ENCODE measurements at regions not wholly inside any gene's neighbourhood (a gene's known extent, or its start where the extent isn't known, plus 50 kb on each side); places are given as distances from the start of the nearest gene placed in this dataset.

DNA sequence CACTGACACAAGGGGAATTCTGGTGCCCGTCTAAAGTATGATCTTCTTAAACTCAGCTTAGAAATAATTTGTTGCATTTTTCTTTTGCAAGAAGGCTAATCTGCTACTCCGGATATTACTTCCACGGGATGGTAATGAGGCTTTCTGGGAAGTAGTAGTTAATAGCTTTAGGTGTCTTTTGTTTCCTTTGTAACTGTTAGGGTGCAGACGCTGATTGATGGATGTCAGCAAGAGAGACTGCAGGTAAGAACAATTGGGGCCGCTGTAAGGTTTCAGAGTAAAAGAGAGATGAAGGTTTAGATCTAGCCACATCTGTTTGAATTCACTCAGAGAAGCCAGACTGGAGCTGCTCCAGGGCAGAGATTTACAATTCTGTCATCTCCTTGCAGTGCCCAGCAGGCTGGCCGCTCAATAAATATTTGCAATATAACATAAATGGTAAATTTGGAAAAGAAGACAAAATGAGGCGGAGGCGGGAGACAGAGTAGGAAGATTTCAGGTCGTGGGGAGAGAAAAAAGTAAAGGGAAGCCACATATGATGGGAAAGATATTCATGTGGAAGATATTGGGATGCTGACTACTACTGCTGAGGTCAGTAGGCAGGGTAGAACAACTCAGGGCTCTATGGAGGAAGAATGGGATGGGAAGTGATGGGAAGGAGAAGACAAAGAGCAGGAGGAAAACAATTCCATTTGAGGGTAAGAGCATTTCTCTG, 320.5 kb downstream of the AASDHPPT start:
- no peak for DNase-seq (ENCODE audit: low read depth, low spot score)
- H3K27ac ChIP-seq, result peak overlapping the region; percentile 73

DNA sequence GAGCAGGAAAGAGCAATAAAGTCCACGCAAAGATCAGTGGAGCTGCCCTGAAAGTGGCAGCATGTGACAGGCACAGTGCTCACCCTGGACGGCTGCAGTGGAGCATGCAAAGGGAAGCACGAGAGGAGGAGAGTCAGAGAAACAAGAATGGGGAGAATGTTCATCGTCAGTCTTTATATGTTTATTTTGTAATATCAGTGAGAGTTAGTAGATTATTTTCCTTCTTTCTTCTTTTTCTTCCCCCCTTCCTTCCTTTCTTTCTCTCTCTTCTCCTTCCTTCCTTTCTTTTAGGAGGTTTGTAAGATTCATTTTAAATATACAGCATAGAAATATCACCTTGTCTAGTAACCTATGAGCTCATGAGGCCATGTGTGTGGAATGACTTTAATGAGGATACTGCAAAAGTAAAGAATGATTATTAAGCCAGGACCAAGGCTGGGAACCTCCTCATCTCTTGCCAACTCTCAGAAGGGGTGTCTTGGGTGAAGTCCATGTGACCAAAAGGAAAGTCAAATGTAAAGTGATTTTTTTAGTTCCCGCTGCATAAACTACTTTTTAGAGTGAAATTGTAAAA, 321.1 kb downstream of the AASDHPPT start:
- no peak for DNase-seq (ENCODE audit: low read depth, low spot score)
- H3K27ac ChIP-seq, result peak overlapping the region; percentile 73

DNA sequence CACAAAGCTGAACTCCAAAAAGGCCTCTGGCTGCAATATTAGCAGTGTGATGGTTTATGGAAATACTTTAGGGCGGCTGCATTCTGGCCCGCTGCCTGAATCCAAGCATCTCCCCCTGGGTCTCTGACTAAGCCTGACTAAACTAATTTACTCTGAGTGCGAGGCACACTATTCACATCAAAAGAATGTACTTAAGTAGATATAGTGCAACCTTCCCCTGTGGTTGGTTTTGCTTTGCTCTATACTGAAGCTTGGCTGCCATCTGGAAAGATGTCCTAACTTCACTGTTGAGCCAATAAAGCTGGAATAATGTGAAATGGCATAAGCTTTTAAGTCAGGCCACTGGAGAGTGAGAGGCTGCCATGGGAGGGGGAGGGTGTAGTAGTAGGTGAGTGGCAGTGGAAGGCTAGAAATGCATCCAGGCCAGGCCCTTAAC, 321.6 kb downstream of the AASDHPPT start:
- DNase-seq (ENCODE audit: low read depth, low spot score), result peak; percentile 83
- H3K27ac ChIP-seq, result peak overlapping the region; percentile 73

DNA sequence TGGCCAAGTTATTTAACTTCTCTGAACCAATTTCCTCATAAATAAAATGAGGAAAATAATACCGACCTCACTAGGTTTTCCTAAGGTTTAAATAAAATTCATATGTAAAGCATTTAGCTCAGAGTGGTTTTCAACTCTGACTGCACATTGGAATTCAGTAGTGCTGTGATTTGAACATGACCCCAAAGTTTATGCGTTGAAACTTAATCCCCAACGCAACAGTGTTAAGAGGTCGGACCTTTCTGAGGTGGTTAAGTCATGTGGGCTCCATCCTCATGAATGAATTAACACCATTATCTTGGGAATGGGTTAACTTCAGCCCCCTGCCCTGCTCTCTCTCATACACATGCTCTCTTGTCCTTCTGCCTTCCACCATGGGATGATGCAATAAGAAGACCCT, 322.2 kb downstream of the AASDHPPT start:
- peak overlapping the region; percentile 73 for H3K27ac ChIP-seq
- no peak for DNase-seq (ENCODE audit: low read depth, low spot score)

DNA sequence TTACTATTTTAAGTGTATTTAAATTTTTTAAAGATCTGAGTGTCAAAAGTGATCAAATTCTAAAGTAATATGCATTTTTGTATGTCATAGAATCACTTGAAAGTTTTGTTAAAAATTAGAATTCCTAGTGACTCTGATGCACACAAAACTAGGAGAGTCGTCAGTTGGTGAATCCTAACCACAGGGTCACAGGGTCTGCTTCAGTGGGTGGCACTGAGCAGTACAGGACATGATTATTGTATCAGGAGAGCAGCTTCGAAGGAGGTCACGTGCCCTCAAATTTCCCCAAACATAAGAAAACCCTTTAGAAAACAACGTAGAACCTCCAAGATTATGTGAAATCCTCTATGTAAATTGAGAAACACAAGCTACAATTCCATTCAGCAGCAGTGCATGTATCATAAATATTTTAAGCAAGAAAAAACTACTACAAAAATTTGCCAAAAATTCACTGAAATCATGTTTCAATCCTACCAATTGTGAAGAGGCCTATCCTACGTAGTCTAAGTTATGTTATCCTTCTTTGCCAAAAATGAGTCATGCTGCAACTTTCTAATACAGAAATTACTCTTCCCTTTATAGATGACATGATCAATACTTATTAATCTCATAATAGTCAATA, 323.6 kb downstream of the AASDHPPT start:
- H3K27ac ChIP-seq, result no peak overlapping the region
- DNase-seq (ENCODE audit: low read depth, low spot score), result no peak

DNA sequence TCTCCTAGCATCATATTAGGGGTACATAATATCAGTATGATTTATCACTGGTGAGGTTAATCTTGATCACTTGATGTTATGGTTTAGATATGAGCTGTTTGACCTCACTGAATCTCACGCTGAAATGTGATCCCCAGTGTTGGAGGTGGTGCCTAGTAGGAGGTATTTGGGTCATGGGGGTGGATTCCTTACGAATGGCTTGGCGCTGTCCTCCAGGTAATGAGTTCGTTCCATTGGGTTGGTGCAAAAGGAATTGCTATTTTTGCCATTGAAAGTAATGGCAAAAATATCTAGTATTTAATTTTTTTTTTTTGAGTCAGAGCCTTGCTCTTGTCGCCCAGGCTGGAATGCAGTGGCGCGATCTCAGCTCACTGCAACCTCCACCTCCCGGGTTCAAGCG, 326.3 kb downstream of the AASDHPPT start:
- H3K27ac ChIP-seq, result no peak overlapping the region
- no peak for DNase-seq (ENCODE audit: low read depth, low spot score)

DNA sequence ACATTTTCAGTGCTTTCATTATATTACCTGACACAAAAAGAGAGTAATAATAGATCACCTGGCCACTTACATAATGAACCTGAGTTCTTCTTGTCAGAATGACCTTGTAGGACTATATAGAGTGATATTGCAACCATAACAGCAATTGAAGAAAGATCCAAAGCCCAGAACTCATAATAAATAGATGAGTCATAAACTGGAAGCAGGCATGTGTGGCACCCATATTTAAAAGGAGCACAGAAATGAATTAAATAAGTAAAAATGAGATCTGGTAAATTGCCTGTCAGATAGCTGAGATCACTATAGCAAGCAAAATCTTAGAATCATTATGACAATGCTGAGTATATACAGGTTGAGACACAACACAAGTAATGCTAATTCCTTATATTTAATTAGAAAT, 331.8 kb downstream of the AASDHPPT start:
- DNase-seq (ENCODE audit: low read depth, low spot score), result no peak
- no peak overlapping the region for H3K27ac ChIP-seq

DNA sequence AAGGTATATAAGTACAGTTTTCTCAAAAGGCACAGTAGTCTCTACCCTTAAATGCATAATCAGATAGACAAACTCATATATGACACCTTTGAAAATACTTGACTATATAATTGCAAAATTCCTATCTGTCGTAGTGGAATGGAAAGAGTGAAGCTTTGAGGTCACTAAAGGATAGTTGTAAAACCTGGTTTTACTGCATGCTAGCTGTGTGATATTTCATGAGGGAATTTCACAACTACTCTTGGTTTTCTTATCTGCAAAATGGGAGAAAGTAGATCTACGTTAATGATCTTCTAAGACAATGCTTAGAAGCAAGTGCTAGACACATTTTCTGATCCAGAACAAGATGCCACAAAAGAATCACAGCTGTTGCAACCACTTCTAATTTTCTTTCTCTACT, 332.2 kb downstream of the AASDHPPT start:
- no peak overlapping the region for H3K27ac ChIP-seq
- no peak for DNase-seq (ENCODE audit: low read depth, low spot score)

DNA sequence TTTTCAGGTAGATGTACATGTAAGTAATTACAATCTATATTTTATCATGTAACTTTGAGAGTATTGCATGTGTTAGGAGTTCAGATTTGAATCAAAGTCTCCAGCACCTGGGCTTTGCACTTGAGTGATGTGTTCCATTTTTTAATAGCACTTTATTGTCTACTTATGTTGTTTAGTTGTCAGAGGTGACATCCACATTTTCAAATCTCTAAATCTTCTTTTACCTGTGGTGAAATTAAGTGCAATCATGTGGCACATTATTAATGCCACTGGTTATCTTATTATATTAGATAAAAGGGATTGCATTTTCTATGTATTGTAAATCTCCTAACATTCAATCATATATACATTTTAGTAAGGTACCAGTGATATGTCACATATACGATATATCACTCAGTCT, 333.4 kb downstream of the AASDHPPT start:
- DNase-seq (ENCODE audit: low read depth, low spot score), result no peak
- no peak overlapping the region for H3K27ac ChIP-seq

DNA sequence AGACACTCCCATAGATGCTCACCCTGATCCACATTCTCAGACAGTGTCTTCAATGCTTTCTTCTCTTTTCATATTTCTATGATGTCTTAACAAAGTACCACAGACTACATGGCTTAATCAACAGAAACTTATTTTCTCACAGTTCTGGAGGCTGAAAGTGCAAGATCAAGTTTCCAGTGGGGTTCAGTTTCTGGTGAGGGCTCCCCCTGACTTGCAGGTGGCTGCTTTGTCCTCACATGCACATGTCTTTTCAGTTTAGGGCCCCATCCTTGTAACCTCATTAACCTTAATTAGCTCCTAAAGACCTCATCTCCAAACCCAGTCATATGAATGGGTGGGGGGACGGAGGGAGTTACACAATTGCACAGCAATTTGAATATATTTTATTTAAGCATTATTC, 335.8 kb downstream of the AASDHPPT start:
- DNase-seq (ENCODE audit: low read depth, low spot score), result no peak
- no peak overlapping the region for H3K27ac ChIP-seq

DNA sequence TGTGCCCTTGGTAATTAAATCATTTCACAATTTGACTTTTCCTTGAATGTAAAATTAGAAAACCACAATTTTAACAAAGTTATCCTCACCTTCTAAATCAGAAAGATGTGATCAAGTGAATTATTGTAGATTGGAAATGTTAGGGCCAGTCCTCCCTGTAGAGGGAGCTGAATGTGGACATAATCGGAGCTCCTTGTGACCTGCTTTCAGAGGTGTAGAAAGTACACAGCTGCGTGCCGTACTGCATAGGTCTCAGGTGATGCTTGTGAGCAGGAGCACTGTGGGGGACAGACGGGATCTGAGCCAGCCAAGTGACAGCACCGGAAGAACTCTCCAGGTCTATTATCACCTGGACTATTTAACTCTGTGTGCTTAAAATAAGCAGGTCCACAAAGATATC, 338.0 kb downstream of the AASDHPPT start:
- no peak for DNase-seq (ENCODE audit: low read depth, low spot score)
- H3K27ac ChIP-seq, result no peak overlapping the region

DNA sequence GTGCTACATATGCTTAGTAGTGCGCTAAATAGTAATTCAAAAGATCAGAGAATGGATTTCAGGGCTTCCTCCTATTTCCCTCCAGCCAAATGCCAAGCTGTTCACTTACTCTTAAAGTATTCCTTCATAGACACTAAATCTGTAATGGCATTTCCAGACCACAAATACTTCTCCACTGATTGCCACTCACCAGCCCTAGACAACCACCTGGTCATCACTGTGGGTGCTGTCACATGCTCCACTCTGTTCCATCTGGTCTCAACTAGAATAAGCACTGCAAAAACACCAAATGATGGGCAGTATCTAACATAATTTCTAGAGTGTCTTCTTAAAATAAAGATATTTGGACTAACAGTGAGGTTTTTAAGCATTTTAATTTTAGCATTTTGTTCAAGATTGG, 341.3 kb downstream of the AASDHPPT start:
- no peak overlapping the region for H3K27ac ChIP-seq
- DNase-seq (ENCODE audit: low read depth, low spot score), result no peak

DNA sequence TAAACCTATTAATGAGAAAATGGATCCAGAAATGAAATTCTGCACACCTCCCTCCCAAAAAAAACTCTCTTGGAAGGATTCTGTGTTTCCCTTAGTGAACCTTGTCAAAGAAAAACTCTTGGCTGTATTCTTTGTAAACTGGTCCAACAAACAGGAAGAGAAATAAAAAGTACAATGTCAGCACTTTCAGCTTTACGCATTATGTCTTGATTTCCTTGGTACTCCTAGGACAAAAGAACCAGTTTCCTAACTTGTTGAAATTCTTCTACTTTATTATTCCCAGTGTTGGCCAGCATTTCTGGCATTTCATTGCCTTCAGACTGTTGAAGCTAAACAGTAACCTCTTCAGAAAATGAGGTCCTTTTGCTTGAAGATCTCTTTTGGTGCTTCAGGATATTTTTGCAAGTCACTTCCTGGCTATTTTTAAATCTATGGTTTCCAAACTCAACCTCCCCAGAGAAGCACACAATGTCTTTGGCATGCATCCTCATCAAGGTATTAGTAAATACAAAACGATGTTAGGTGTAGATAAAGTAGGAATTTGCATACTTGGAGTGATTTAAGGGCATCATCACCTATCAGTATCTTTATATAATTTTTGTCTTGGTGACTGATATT, 342.7 kb downstream of the AASDHPPT start:
- no peak for DNase-seq (ENCODE audit: low read depth, low spot score)
- no peak overlapping the region for H3K27ac ChIP-seq

DNA sequence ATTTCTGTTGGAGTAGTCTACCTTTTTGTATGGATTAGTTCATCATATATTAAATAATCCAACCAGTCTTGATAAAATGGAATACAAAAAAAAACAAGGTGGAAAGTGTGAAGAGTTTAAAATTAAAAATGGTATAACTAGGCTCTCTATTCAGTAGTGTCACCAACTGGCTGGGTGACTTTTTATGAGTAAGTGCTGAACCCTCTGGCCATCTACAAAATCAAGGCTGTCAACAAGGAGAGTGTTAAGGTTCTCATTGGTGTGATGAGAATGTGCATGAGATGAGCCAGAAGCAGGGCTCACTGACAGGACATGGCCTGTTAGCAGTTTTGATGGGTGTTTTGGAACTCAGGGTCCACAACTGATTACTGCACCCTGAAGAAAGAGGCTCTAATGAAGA, 343.2 kb downstream of the AASDHPPT start:
- no peak for DNase-seq (ENCODE audit: low read depth, low spot score)
- H3K27ac ChIP-seq, result no peak overlapping the region

DNA sequence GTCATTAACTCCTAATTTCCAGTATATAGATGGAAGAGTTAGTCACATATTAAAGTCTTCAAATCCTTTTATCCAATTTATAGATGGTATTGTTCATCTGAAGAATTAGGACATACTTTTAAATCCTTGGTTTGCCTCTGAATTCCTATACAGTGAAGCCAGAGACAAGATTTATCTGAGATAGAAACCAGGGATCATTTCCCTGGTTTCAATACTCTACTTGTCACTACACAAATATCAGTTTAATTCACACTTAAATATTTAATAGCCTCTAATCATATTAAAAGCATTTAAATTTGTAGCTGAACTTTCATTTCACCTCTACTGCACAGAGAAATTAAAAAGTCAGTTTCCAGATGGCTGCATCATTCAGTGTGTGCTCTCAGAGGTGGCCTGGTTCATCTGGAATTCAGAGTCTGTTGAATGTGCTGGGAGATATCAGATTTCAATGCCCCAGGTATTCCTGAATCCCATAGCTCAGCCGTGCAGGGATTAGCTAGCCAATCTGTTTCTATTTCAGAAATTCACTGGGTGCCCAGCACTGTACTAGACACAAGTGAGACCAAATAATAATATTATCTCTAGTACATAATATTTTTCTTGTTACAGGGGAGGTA, 344.3 kb downstream of the AASDHPPT start:
- no peak overlapping the region for H3K27ac ChIP-seq
- no peak for DNase-seq (ENCODE audit: low read depth, low spot score)

DNA sequence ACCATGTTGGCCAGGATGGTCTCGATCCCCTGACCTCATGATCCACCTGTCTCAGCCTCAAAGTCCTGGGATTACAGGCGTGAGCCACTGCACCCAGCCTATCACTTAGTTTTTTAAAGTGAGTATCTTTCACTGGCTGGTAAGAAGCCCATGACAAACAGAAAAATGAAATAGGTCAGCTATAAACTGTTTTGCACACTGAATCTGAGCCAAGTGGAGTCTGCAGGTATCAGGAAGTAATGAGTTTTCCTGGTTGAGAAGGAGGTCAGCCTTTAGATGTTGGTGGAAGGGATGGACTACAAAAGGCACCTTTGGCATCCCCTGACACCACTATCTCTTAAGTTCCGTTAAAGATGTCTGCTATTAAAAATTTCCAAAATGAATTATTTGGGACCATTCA, 345.1 kb downstream of the AASDHPPT start:
- H3K27ac ChIP-seq, result no peak overlapping the region
- no peak for DNase-seq (ENCODE audit: low read depth, low spot score)

DNA sequence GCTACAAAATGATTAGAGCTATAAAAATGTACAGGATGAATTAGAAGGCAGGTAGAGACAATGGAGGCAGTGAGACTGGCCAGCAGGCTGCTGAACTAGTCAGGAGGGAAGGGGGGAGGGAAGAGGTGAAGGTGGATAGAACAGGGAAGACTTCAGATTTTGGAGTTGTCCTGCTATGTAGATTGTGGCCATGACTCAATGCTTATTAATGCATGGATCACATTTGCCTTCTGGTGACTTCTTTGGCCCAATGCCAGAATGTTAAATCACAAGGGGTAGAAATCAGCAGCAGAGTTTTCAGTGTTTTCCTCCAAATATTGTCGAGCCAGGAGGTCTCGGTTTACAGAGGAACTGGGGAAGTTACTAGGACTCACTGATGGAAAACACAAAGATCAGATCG, 346.6 kb downstream of the AASDHPPT start:
- H3K27ac ChIP-seq, result peak overlapping the region; percentile 4

DNA sequence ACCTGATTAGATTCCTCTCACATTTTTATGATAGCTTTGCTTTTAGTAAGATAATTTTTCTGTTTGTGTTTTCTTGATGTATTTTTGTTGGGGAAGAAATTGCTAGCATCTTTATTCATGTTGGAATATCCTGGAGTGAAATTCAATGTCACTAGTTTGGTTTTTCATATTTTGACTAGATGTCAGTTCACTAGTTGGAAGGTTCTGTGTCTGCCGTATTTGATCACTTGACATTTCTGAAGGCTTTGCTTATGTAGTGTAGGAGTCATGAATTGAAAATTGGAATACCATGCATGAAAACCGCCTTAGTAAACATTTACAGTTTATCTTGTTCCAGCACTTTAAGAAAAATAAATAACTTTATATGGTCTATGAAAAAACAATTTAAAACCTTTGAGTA, 348.4 kb downstream of the AASDHPPT start:
- no peak overlapping the region for H3K27ac ChIP-seq
- no peak for DNase-seq (ENCODE audit: low read depth, low spot score)

More for the DNA sequence above, 346.6 kb downstream of the AASDHPPT start:
- peak; percentile 29 for DNase-seq (ENCODE audit: low read depth, low spot score)

DNA sequence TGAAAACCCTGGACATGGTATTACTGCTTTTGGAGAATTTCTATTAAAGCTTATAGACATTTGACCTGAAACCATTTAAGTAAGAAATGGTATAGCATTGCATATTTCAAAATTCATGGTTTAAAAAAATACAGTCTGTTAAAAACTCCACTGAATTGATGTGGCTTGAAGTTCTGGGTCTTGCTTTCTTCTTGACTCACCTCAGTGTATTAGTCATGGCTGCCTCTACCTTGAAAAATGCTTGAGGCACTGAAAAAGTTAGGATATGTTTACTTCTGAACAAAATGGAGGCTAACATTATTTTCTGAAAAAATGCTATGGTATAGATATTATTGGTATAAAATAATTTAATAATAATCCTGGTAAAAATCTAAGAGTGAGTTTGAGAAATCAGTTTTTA, 349.2 kb downstream of the AASDHPPT start:
- peak; percentile 12 for DNase-seq (ENCODE audit: low read depth, low spot score)
- H3K27ac ChIP-seq, result no peak overlapping the region

DNA sequence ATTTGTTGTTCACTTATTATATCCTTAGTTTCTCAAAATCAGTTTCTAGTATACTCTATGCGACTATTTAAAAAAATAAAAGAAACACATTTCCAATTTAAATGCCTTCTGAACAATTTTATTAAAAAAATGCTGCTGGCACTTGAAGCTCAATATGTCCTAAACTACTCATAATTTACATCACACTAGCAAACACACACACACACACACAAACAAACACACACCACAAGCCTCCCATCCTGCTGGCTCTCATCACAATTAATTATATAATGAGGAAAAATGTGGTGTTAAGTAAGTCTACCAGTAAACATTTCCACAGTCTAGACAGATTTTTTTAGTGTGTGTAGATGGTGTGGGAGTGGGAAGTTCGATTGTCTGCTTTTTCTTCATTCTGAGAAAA, 350.3 kb downstream of the AASDHPPT start:
- no peak overlapping the region for H3K27ac ChIP-seq
- DNase-seq (ENCODE audit: low read depth, low spot score), result no peak

DNA sequence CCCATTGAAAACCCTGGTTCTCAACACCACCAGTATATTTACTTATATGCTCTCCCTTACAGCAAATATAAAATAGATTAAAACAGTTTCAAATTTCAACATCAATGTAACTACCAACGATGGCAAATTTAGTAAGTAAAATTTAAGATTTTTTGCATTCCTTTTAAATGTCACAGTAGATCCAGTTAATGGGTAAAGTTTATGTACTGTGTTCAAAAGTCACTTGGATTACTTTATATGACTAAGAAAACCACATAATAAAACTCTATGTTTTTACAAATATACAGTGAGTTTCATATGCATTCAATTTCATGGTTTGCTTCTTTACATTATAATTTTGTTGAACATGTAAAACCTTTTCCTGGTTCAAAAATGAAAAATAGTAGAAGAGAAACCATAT, 364.6 kb downstream of the AASDHPPT start:
- no peak overlapping the region for H3K27ac ChIP-seq
- DNase-seq (ENCODE audit: low read depth, low spot score), result no peak
